ENCODE measurements at regions not wholly inside any gene's neighbourhood (a gene's known extent, or its start where the extent isn't known, plus 50 kb on each side); places are given as distances from the start of the nearest gene placed in this dataset.

DNA sequence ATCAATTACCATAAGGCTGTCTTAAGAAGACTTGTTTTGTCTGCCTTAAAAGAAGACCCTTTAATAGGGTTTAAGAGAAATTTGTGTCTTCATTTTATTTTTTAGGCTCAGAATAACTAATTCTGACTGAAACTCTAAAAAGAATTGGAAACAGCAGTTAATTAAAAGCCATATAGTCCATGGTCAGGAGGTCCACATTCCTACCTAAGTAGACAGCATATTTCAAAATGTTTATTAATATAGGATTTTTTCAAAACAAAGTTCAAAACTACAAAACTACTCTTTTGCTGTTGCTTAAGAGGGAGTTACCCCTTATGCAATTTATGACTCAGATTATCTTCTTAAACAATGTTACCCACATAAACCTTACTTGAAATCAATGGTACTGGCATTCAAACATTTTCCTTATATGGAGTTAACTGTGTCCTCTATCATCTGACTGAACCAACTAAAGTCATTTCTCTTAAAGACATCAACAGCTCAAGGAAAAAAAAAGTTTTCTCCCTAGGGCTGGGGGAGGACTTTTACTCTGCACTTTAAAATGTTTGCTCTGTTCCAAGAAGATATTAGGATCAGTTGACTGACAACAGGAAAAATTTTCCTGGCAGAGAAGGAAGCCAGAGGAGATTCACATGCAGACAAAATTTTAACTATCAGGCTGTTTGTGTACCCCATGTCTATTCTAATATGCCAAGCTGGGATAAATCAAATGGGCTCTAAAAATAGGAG is 56.8 kb upstream of the NANOGP8 start:
- Histone ChIP-seq H3K4me1 (peaks cover 0 to 4% (median 0%) of the 10 kb centered on the region in 4 donors), H3K9me3 (no peaks in the 10 kb centered on the region), H3K4me3 (no peak overlapping the region), H3K27me3 (no peaks in the 10 kb centered on the region), H3K36me3 (no peaks in the 10 kb centered on the region), H3K27ac (no peak overlapping the region)
- DNase-seq: no peak
- TF ChIP-seq CTCF (IDR thresholded peaks at IDR 0.05): no peak
- intact Hi-C loops (cut with DNase I; ENCODE audit: low total_unique reads): no loop called here

- Histone ChIP-seq H3K4me1 (peaks cover 0 to 4% (median 0%) of the 10 kb centered on the region in 4 donors), H3K27ac (no peak overlapping the region), H3K9me3 (no peaks in the 10 kb centered on the region), H3K27me3 (no peaks in the 10 kb centered on the region), H3K36me3 (no peaks in the 10 kb centered on the region), H3K4me3 (no peak overlapping the region)
- DNase-seq: no peak
- intact Hi-C loops (cut with DNase I; ENCODE audit: low total_unique reads): no loop called here
- no peak for TF ChIP-seq CTCF (IDR thresholded peaks at IDR 0.05)
Measured at GRCh38 chr15:35139822-35140221, 54.7 kb upstream of the NANOGP8 start.

DNA sequence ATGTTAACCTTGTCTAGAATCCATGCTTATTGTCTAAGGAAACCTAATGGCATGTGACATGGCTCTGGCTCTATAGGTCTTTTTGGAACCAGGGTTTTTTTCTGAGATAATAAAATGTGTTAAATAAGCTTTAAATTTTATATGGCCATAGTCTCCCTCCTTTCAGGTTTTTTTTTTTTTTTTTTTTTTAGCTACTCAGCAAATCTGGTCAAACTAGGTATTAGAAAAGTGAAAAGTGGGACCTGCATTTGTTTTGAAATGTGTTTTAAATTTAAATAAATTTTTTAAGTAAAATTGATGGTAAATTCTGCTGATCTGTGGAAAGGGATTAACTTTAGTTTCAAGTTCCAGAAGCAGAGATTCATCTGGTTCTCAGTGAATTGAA is 52.1 kb upstream of the NANOGP8 start:
- Histone ChIP-seq H3K36me3 (no peaks in the 10 kb centered on the region), H3K27ac (no peak overlapping the region), H3K4me3 (no peak overlapping the region), H3K4me1 (no peaks in the 10 kb centered on the region), H3K9me3 (no peaks in the 10 kb centered on the region), H3K27me3 (no peaks in the 10 kb centered on the region)
- intact Hi-C loops (cut with DNase I; ENCODE audit: low total_unique reads): no loop called here
- no peak for DNase-seq
- no peak for TF ChIP-seq CTCF (IDR thresholded peaks at IDR 0.05)

DNA sequence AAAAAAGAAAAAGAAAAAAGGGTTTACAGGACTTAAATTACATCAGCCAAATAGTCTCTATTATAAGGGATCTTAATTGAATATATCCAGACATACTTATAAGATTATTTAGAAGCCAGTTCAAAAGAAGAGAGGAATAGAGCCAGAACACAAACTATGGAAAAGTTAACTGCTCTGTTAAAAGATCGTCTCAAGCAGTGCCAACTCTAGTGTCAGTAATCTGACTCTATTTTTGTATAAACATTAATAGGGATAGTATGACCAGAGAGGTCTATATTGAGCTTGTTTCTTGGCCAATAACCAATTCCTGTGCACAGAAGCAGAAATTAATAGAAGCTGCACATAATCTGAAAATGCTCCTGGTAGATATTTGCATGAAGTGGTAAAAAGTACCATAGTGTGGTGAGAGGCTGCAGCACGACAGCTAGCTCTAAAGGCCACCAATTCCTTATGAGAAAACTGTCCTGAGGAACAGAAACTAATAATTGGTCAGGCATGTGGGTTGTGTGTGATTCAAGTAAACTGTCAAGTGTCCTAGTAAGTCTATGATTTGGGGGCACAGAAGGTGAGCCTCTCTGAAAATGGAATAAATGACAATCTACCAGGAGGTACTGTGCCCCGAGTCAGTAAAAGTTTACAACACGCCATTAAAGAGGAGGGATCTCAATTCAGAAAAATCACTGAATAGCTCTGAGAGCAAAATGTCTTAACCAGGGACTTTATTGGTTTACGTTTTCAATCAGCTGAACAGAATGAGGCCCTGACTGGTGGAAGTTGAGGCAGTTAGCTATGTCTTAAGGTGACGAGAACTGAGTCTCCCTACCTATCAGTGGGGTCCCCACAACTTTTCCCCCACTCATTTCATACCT is 51.5 kb upstream of the NANOGP8 start:
- Histone ChIP-seq H3K36me3 (no peaks in the 10 kb centered on the region), H3K27me3 (no peaks in the 10 kb centered on the region), H3K4me3 (no peak overlapping the region), H3K9me3 (no peaks in the 10 kb centered on the region), H3K4me1 (no peaks in the 10 kb centered on the region), H3K27ac (no peak overlapping the region)
- no peak for DNase-seq
- TF ChIP-seq CTCF (IDR thresholded peaks at IDR 0.05): no peak
- intact Hi-C loops (cut with DNase I; ENCODE audit: low total_unique reads): no loop called here
